ENCODE measurements at regions not wholly inside any gene's neighbourhood (a gene's known extent, or its start where the extent isn't known, plus 50 kb on each side); places are given as distances from the start of the nearest gene placed in this dataset.

DNA sequence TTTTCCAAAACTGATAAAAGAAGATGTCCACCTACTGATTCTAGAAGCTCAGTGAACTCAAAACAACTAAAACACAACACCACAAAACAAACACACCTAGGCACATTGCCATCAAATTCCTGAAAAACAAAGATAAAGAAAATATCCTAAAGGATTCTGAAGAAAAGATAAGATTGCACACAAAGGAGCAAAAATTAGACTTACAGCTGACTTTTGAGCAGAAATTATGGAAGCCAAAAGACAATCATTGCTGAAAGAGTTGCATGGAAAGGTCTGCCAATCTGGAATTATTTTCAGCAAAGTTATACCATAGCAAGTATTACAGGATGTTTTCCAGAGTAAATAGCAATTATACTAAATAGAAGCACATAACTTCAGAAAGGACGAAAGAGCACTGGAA lies 128.2 kb upstream of the IRX2 start:
- TF ChIP-seq STAT5B (CRISPR knock-in tag; IDR thresholded peaks at IDR 0.05) (no peak), GTF2E2 (tag; IDR thresholded peaks at IDR 0.05) (no peak), ZNF165 (CRISPR knock-in tag; IDR thresholded peaks at IDR 0.05; ENCODE audit: borderline replicate concordance) (no peak), ZBTB1 (CRISPR knock-in tag; IDR thresholded peaks at IDR 0.05; ENCODE audit: borderline replicate concordance, low read depth) (no peak), BDP1 (IDR thresholded peaks at IDR 0.05; ENCODE audit: insufficient read depth, insufficient read length) (no peak), CREM (IDR thresholded peaks at IDR 0.05; ENCODE audit: low read depth) (no peak), SMARCA4 (IDR thresholded peaks at IDR 0.05) (no peak), CEBPB (tag; IDR thresholded peaks at IDR 0.05) (no peak), CBFA2T3 (IDR thresholded peaks at IDR 0.05) (no peak), POLR2A (conservative IDR thresholded peaks at IDR 0.05) (no peak), POLR2AphosphoS5 (IDR thresholded peaks at IDR 0.05; ENCODE audit: control insufficient read depth, insufficient read depth, low read depth, low read length) (no peak), EZH2 (IDR thresholded peaks at IDR 0.05; ENCODE audit: borderline replicate concordance, low read depth, low read length) (no peak)
- TF ChIP-seq, protein P1, sequence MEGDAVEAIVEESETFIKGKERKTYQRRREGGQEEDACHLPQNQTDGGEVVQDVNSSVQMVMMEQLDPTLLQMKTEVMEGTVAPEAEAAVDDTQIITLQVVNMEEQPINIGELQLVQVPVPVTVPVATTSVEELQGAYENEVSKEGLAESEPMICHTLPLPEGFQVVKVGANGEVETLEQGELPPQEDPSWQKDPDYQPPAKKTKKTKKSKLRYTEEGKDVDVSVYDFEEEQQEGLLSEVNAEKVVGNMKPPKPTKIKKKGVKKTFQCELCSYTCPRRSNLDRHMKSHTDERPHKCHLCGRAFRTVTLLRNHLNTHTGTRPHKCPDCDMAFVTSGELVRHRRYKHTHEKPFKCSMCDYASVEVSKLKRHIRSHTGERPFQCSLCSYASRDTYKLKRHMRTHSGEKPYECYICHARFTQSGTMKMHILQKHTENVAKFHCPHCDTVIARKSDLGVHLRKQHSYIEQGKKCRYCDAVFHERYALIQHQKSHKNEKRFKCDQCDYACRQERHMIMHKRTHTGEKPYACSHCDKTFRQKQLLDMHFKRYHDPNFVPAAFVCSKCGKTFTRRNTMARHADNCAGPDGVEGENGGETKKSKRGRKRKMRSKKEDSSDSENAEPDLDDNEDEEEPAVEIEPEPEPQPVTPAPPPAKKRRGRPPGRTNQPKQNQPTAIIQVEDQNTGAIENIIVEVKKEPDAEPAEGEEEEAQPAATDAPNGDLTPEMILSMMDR (IDR thresholded peaks at IDR 0.05 in 2 of 3, conservative IDR thresholded peaks at IDR 0.05 in 1 of 3; ENCODE audit: insufficient read depth in 2 of 3, low read depth in 1 of 3, low read length in 3 of 3) = no peak
